Testis (tissue), 2 donors: ENCODE measurements at regions not wholly inside any gene's neighbourhood (a gene's known extent, or its start where the extent isn't known, plus 50 kb on each side); places are given as distances from the start of the nearest gene placed in this dataset.

ENCODE experiments used
- CTCF ChIP-seq, 3 experiments: fragments of 450-650 bp in 2 of 3; fragments of 200-600 bp in 1 of 3; sonication (generic) in 1 of 3; IDR thresholded peaks; one replicate each; pipeline ENCODE4 v1.5.1; 2016 to 2019; ENCODE audit warnings: antibody characterized with exemption in 3 of 3, mild to moderate bottlenecking in 2 of 3, moderate library complexity in 1 of 3
- POLR2A ChIP-seq: fragments of 450-650 bp; IDR thresholded peaks from one replicate; pipeline ENCODE4 v1.6.1; 2017; ENCODE audit warnings: antibody characterized with exemption, mild to moderate bottlenecking, moderate library complexity

DNA sequence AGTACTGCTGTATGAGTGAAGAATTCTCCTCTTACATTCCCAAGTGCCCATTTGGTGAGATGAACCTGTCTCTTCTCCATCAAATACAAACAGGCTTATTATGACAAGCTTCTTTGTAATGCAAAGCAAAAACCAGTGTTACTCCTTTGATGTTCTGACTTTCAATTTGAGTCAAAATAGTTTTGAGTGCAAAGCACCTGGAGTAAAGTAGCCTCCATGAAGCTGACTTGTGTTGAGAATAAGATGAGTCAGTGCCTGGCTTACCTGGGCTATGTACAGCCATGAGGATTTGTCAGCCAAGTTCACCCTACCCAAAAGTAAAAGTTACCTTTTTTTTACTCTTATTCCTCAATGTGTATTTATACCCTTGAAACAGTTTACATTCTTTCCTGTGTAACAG, 132.5 kb upstream of the FMR1 start:
- TF ChIP-seq CTCF (IDR thresholded peaks at IDR 0.05), result no peak
- no peak for TF ChIP-seq POLR2A
